GM21619 (cell line): ENCODE measurements at regions not wholly inside any gene's neighbourhood (a gene's known extent, or its start where the extent isn't known, plus 50 kb on each side); places are given as distances from the start of the nearest gene placed in this dataset.
A peak's percentile ranks its signal among the peaks of the same experiment; 100 is the strongest.
"Not testable (repeated sequence)": the region's sequence is repeated elsewhere in the genome, so short reads cannot be mapped to it uniquely, and the experiment has no call there.

Experiments
- ATAC-seq: cut with Tn5 transposase; IDR thresholded peaks from one replicate; pipeline ENCODE4 v1.9.1; 2021; ENCODE audit not compliant: unreplicated experiment

- ATAC-seq = no peak
Measured at GRCh38 chr3:56927855-56928254, 126.1 kb upstream of the ARHGEF3 start.

GRCh38 chr3:56926947-56927282 lies 125.2 kb upstream of the ARHGEF3 start:
- no peak for ATAC-seq

GRCh38 chr3:56926243-56926946 lies 124.6 kb upstream of the ARHGEF3 start:
- no peak for ATAC-seq

GRCh38 chr3:56924700-56925099 lies 123.0 kb upstream of the ARHGEF3 start:
- ATAC-seq = not testable (repeated sequence)

- no peak for ATAC-seq
Measured at GRCh38 chr3:56923526-56924224, 121.9 kb upstream of the ARHGEF3 start.

- ATAC-seq = no peak
Measured at GRCh38 chr3:56921573-56922453, 120.1 kb upstream of the ARHGEF3 start.

GRCh38 chr3:56919797-56920195 lies 118.0 kb upstream of the ARHGEF3 start:
- ATAC-seq = no peak

GRCh38 chr3:56919137-56919796 lies 117.5 kb upstream of the ARHGEF3 start:
- ATAC-seq = no peak

GRCh38 chr3:56918111-56918568 lies 116.4 kb upstream of the ARHGEF3 start:
- ATAC-seq = peak; percentile 46

- peak; percentile 63 for ATAC-seq
Measured at GRCh38 chr3:56917361-56918110, 115.8 kb upstream of the ARHGEF3 start.

GRCh38 chr3:56916716-56917360 lies 115.1 kb upstream of the ARHGEF3 start:
- ATAC-seq = no peak

GRCh38 chr3:56915966-56916586 lies 114.3 kb upstream of the ARHGEF3 start:
- peak; percentile 39 for ATAC-seq

GRCh38 chr3:56914646-56915045 lies 112.9 kb upstream of the ARHGEF3 start:
- ATAC-seq = no peak

GRCh38 chr3:56911363-56911762 lies 109.6 kb upstream of the ARHGEF3 start:
- no peak for ATAC-seq

GRCh38 chr3:56909349-56909748 lies 107.6 kb upstream of the ARHGEF3 start:
- no peak for ATAC-seq

- no peak for ATAC-seq
Measured at GRCh38 chr3:56908004-56908403, 106.3 kb upstream of the ARHGEF3 start.

GRCh38 chr3:56904552-56905215 lies 102.9 kb upstream of the ARHGEF3 start:
- no peak for ATAC-seq

GRCh38 chr3:56903231-56903782 lies 101.6 kb upstream of the ARHGEF3 start:
- no peak for ATAC-seq
